A673 (cell line): ENCODE measurements at regions not wholly inside any gene's neighbourhood (a gene's known extent, or its start where the extent isn't known, plus 50 kb on each side); places are given as distances from the start of the nearest gene placed in this dataset.

Source experiments
- BruUV-seq: library from RNA; stranded (reverse); fragments of 400-500 nt; replicated peaks from 2 replicates; lab custom pipeline; 2021; lab: Mats Ljungman, UMichigan
- CTCF ChIA-PET: fragments of 300-600 bp; sonication (Branson Sonifier 250); formaldehyde crosslinking; loops from one replicate; lab custom pipeline; 2022; ENCODE audit warnings: antibody characterized with exemption; lab: Charles Lee
- POLR2A ChIA-PET: fragments of 300-600 bp; sonication (Branson Sonifier 250); formaldehyde crosslinking; loops from one replicate; lab custom pipeline; 2022; ENCODE audit warnings: antibody characterized with exemption; ENCODE audit not compliant: low non-redundant PET; lab: Charles Lee
- DNase-seq: peaks from one replicate; pipeline ENCODE4 v3.0.0-alpha.2; 2015; ENCODE audit warnings: low spot score
- H3K27ac ChIP-seq: fragments of 200-600 bp; sonication (generic); 2 replicates; pipeline ENCODE4 v1.5.1; 2016; ENCODE audit warnings: mixed run types, low read depth, mild to moderate bottlenecking, mixed read lengths, antibody characterized with exemption, low read length; ENCODE audit not compliant: poor library complexity, severe bottlenecking
- H3K27me3 ChIP-seq: fragments of 200-600 bp; sonication (generic); replicated peaks from 2 replicates; pipeline ENCODE4 v1.6.1; 2017; ENCODE audit warnings: mixed run types, low read depth, mild to moderate bottlenecking, mixed read lengths, antibody characterized with exemption, low read length; ENCODE audit not compliant: insufficient read depth, poor library complexity
- H3K36me3 ChIP-seq: fragments of 200-600 bp; sonication (generic); 2 replicates; pipeline ENCODE4 v1.6.1; 2016; ENCODE audit warnings: mixed run types, mild to moderate bottlenecking, mixed read lengths, antibody characterized with exemption, low read length; ENCODE audit not compliant: insufficient read depth, poor library complexity, severe bottlenecking
- H3K4me1 ChIP-seq: fragments of 200-600 bp; sonication (generic); 2 replicates; pipeline ENCODE4 v1.6.1; 2017; ENCODE audit warnings: mixed run types, mild to moderate bottlenecking, mixed read lengths, antibody characterized with exemption, low read length; ENCODE audit not compliant: insufficient read depth, poor library complexity, severe bottlenecking
- H3K4me3 ChIP-seq: fragments of 200-600 bp; sonication (generic); 2 replicates; pipeline ENCODE4 v1.5.1; 2016; ENCODE audit warnings: low read depth, mixed run types, mild to moderate bottlenecking, mixed read lengths, low read length; ENCODE audit not compliant: poor library complexity, severe bottlenecking
- H3K9me3 ChIP-seq: fragments of 200-600 bp; sonication (generic); 2 replicates; pipeline ENCODE4 v1.6.1; 2016; ENCODE audit warnings: mixed run types, low read depth, mild to moderate bottlenecking, mixed read lengths, antibody characterized with exemption, low read length; ENCODE audit not compliant: poor library complexity, severe bottlenecking
- CTCF ChIP-seq: fragments of 300-800, 200-600 bp; sonication (generic); conservative IDR thresholded peaks from 2 replicates; pipeline ENCODE4 v1.5.1; 2017; ENCODE audit warnings: low read depth, mild to moderate bottlenecking, antibody characterized with exemption, low read length, moderate library complexity, mixed read lengths
- EZH2 ChIP-seq: fragments of 200-600 bp; sonication (generic); IDR thresholded peaks from 2 replicates; pipeline ENCODE4 v1.6.1; 2017; ENCODE audit warnings: borderline replicate concordance, low read depth, mild to moderate bottlenecking, mixed read lengths, antibody characterized with exemption, low read length; ENCODE audit not compliant: poor library complexity, severe bottlenecking
- intact Hi-C: fragments of 100-400 bp; cut with micrococcal nuclease; formaldehyde crosslinking; loops from one replicate; pipeline ENCODE4 v1.10.0; 2022; ENCODE audit not compliant: unreplicated experiment

GRCh38 chr2:139469985-139470384 is 689.8 kb upstream of the NXPH2 start:
- H3K4me3 ChIP-seq = no peak overlapping the region
- H3K36me3 ChIP-seq = no peaks in the 10 kb centered on the region
- CTCF ChIA-PET = no interaction called here
- DNase-seq = no peak
- H3K4me1 ChIP-seq = peaks cover 7% of the 10 kb centered on the region
- intact Hi-C loops = loop anchor here (10.0 kb wide), 2 partner anchors 315 to 545 kb away; no protein-coding TSS in a partner anchor
- no peak overlapping the region for H3K27ac ChIP-seq
- TF ChIP-seq CTCF (no peak), EZH2 (no peak)
- no peaks in the 10 kb centered on the region for H3K27me3 ChIP-seq
- POLR2A ChIA-PET = no interaction called here
- no peaks in the 10 kb centered on the region for H3K9me3 ChIP-seq
- no TSS peak for BruUV-seq

GRCh38 chr2:139465789-139466188 is 685.6 kb upstream of the NXPH2 start:
- Histone ChIP-seq H3K27me3 (no peaks in the 10 kb centered on the region), H3K9me3 (no peaks in the 10 kb centered on the region), H3K36me3 (no peaks in the 10 kb centered on the region), H3K4me3 (no peak overlapping the region), H3K27ac (no peak overlapping the region), H3K4me1 (no peaks in the 10 kb centered on the region)
- BruUV-seq = no TSS peak
- intact Hi-C loops = no loop called here
- ChIA-PET POLR2A (no interaction called here), CTCF (no interaction called here)
- TF ChIP-seq CTCF (no peak), EZH2 (no peak)
- DNase-seq = no peak

- no peak overlapping the region for H3K27ac ChIP-seq
- DNase-seq = no peak
- H3K27me3 ChIP-seq = no peaks in the 10 kb centered on the region
- ChIA-PET POLR2A (no interaction called here), CTCF (no interaction called here)
- no peaks in the 10 kb centered on the region for H3K9me3 ChIP-seq
- BruUV-seq = no TSS peak
- H3K4me1 ChIP-seq = no peaks in the 10 kb centered on the region
- no peak for TF ChIP-seq CTCF
- TF ChIP-seq EZH2 = no peak
- H3K36me3 ChIP-seq = no peaks in the 10 kb centered on the region
- intact Hi-C loops = no loop called here
- H3K4me3 ChIP-seq = no peak overlapping the region
Measured at GRCh38 chr2:139457873-139458272, 677.7 kb upstream of the NXPH2 start.
